ENCODE measurements at regions not wholly inside any gene's neighbourhood (a gene's known extent, or its start where the extent isn't known, plus 50 kb on each side); places are given as distances from the start of the nearest gene placed in this dataset.

DNA sequence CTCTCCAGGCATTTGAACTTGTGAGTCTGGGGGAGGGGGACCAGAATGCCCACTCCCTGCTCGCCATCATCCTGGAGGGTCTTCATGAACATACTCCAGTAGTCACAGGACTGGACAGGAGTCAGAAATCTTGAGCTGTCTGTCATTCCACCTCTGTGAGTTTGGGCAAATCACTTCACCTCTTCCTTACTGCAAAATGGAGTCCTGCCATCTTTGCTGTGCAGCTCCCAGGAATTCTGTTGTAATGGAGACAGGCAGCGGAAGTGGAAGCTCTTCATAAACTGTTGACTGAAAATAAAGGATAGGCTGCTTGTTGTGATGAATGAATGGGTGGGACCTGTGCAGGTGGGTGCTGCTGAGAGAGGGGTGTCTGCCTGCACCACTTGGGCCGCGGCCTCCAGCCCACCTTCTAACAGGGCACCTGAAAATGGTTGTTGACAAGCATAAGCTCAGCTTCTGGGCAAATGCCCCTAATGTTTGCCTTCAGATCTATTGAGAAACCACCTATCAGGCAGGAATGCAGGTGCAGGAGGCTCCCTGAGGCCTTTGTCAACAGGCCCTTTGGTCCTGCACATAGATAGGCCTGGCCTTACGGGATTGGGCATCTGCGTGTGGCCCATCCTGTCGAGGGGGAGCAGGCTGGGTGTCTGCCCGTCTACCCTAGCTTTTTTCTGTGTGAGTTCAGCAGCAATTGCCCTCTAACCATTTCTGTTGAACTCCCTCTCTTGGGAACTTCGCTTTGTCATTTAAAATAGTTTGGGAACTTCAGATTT lies 321.0 kb downstream of the RPS6KC1 start:
- Histone ChIP-seq H3K27me3 (no peaks in the 10 kb centered on the region), H3K4me1 (no peaks in the 10 kb centered on the region), H3K27ac (no peak overlapping the region), H3K4me3 (no peak overlapping the region), H3K9me3 (no peaks in the 10 kb centered on the region), H3K36me3 (no peaks in the 10 kb centered on the region)
- ATAC-seq (ENCODE audit: low FRiP score in 2 of 2), result no peak
- TF ChIP-seq EP300 (IDR thresholded peaks at IDR 0.05), result no peak
- TF ChIP-seq POLR2AphosphoS5 (IDR thresholded peaks at IDR 0.05), result no peak
- TF ChIP-seq POLR2A (IDR thresholded peaks at IDR 0.05), result no peak
- TF ChIP-seq, protein P1, sequence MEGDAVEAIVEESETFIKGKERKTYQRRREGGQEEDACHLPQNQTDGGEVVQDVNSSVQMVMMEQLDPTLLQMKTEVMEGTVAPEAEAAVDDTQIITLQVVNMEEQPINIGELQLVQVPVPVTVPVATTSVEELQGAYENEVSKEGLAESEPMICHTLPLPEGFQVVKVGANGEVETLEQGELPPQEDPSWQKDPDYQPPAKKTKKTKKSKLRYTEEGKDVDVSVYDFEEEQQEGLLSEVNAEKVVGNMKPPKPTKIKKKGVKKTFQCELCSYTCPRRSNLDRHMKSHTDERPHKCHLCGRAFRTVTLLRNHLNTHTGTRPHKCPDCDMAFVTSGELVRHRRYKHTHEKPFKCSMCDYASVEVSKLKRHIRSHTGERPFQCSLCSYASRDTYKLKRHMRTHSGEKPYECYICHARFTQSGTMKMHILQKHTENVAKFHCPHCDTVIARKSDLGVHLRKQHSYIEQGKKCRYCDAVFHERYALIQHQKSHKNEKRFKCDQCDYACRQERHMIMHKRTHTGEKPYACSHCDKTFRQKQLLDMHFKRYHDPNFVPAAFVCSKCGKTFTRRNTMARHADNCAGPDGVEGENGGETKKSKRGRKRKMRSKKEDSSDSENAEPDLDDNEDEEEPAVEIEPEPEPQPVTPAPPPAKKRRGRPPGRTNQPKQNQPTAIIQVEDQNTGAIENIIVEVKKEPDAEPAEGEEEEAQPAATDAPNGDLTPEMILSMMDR (IDR thresholded peaks at IDR 0.05), result no peak
- peak in 1 of 2 donors; percentile 32 for DNase-seq
- 81 to 89% methylated on average over 8 to 9 of the region's 9 CpGs for WGBS, 2 donors

GRCh38 chr1:213374369-213374768 lies 323.3 kb downstream of the RPS6KC1 start:
- H3K27me3 ChIP-seq, result no peaks in the 10 kb centered on the region
- 30 to 41% methylated on average over 5 of the region's 5 CpGs for WGBS, 2 donors
- no peak overlapping the region for H3K4me3 ChIP-seq
- no peak for TF ChIP-seq POLR2AphosphoS5 (IDR thresholded peaks at IDR 0.05)
- TF ChIP-seq, protein P1 (IDR thresholded peaks at IDR 0.05), result peak in 5 of 6 experiments; percentile 50 to 67 (median 61)
- no peaks in the 10 kb centered on the region for H3K9me3 ChIP-seq
- no peaks in the 10 kb centered on the region for H3K4me1 ChIP-seq
- ATAC-seq (ENCODE audit: low FRiP score in 2 of 2) (peak; percentile 64 to 73), DNase-seq (no peak)
- no peak overlapping the region for H3K27ac ChIP-seq
- H3K36me3 ChIP-seq, result no peaks in the 10 kb centered on the region

DNA sequence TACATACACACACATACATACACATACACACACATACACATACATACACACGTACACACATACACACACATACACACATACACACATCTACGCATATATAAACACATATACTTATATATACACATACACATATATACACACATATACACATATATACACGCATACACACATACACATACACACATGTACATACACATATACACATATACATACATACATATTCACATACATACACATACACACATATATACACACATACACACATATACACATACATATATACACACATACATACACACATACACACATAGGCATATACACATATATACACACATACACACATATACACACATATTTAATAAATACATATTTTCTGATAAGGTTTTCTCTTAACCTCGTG lies 324.0 kb downstream of the RPS6KC1 start:
- no peaks in the 10 kb centered on the region for H3K4me1 ChIP-seq
- H3K36me3 ChIP-seq, result no peaks in the 10 kb centered on the region
- WGBS, 2 donors, result 93 to 95% methylated on average over 4 of the region's 4 CpGs
- H3K27ac ChIP-seq, result no peak overlapping the region
- no peak overlapping the region for H3K4me3 ChIP-seq
- ATAC-seq (ENCODE audit: low FRiP score in 2 of 2), result no peak
- H3K9me3 ChIP-seq, result no peaks in the 10 kb centered on the region
- TF ChIP-seq, protein P1 (IDR thresholded peaks at IDR 0.05), result no peak
- no peak for TF ChIP-seq POLR2AphosphoS5 (IDR thresholded peaks at IDR 0.05)
- no peak for TF ChIP-seq EP300 (IDR thresholded peaks at IDR 0.05)
- TF ChIP-seq POLR2A (IDR thresholded peaks at IDR 0.05), result no peak
- no peak for DNase-seq
- no peaks in the 10 kb centered on the region for H3K27me3 ChIP-seq

DNA sequence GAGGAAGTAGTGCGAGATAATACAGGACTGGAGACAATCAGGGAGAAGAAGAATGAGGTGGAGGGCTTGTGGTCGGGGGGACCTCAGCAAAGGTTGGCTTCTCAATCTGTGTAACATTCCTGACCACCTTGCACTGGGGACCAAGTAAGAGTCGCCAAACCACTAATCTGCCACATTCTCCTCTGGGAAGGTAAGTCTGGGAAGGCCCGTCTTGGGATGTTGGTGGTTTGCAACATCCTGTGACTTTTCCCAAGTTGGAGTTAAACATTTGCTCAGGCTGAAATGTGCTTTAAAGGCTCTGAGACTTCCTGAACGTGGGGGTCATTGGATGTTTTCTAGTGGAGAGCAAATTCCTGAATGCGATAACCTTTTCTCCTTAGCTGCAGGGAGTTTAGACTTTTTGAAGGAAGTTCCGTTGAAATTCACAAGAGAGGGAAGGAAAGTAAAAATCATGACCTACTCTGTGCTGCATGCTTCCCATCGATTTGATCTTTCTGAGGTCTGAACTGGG lies 325.9 kb downstream of the RPS6KC1 start:
- ATAC-seq (ENCODE audit: low FRiP score in 2 of 2), result no peak
- TF ChIP-seq POLR2AphosphoS5 (IDR thresholded peaks at IDR 0.05) (no peak), EP300 (IDR thresholded peaks at IDR 0.05) (no peak), POLR2A (IDR thresholded peaks at IDR 0.05) (no peak)
- TF ChIP-seq, protein P1 (IDR thresholded peaks at IDR 0.05), result no peak
- H3K27ac ChIP-seq, result no peak overlapping the region

DNA sequence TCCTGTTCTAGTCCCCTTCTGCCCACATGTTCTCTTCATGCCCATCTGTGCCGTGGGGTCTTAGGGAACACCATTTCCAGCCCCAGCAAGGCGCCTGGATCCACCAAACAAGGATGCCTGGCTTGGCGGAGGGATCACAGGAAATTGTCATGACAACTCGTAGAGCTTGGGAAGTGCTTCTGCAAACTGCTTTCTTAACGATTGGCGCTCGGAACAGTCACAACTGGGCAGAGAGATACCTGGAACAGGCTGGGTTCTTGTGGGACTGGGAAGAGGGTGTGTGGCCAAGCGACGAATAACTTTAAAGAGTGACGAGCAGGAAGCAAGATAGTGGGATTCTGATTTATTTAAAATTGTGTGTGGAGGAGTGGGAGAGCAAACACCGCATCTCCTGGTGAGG lies 329.8 kb downstream of the RPS6KC1 start:
- Histone ChIP-seq H3K27ac (no peak overlapping the region), H3K4me1 (no peaks in the 10 kb centered on the region), H3K36me3 (no peaks in the 10 kb centered on the region), H3K9me3 (peaks cover 0 to 8% (median 2%) of the 10 kb centered on the region in 4 donors), H3K27me3 (no peaks in the 10 kb centered on the region), H3K4me3 (no peak overlapping the region)
- TF ChIP-seq, protein P1 (IDR thresholded peaks at IDR 0.05), result no peak
- TF ChIP-seq POLR2AphosphoS5 (IDR thresholded peaks at IDR 0.05), result no peak
- TF ChIP-seq EP300 (IDR thresholded peaks at IDR 0.05), result no peak
- TF ChIP-seq POLR2A (IDR thresholded peaks at IDR 0.05), result no peak
- WGBS, 2 donors, result 80 to 85% methylated on average over 11 of the region's 11 CpGs
- DNase-seq (no peak), ATAC-seq (ENCODE audit: low FRiP score in 2 of 2) (no peak)

More for the DNA sequence above, 325.9 kb downstream of the RPS6KC1 start:
- no peaks in the 10 kb centered on the region for H3K4me1 ChIP-seq
- no peaks in the 10 kb centered on the region for H3K36me3 ChIP-seq
- H3K4me3 ChIP-seq, result no peak overlapping the region
- H3K27me3 ChIP-seq, result no peaks in the 10 kb centered on the region
- H3K9me3 ChIP-seq, result no peaks in the 10 kb centered on the region
- DNase-seq, result no peak
- WGBS, 2 donors, result 40 to 53% methylated on average over 8 of the region's 8 CpGs
